ENCODE measurements at regions not wholly inside any gene's neighbourhood (a gene's known extent, or its start where the extent isn't known, plus 50 kb on each side); places are given as distances from the start of the nearest gene placed in this dataset.

- Histone ChIP-seq H3K36me3 (ENCODE audit: control insufficient read depth in 2 of 2, insufficient read depth in 2 of 2, low read length in 1 of 2) (no peaks in the 10 kb centered on the region), H3K79me2 (ENCODE audit: control insufficient read depth, insufficient read depth, low read length) (no peaks in the 10 kb centered on the region), H3K9ac (ENCODE audit: control insufficient read depth, insufficient read depth, low read length) (0 out of 2 replicates have a peak overlapping the region, but pooled peaks have one; percentile 26), H3K27me3 (replicated peaks in 1 of 2; ENCODE audit: control insufficient read depth in 2 of 2, insufficient read depth in 2 of 2, low read length in 1 of 2) (no peaks in the 10 kb centered on the region), H3K4me2 (ENCODE audit: control insufficient read depth, insufficient read depth) (peak overlapping the region; percentile 45), H3K27ac (ENCODE audit: control insufficient read depth, insufficient read depth) (peak overlapping the region; percentile 37), H3K4me3 (no peak overlapping the region), H3K9me3 (replicated peaks; ENCODE audit: control insufficient read depth, insufficient read depth, low read length) (no peaks in the 10 kb centered on the region; the same call in 1 of the 3 replicates), H3K4me1 (ENCODE audit: control insufficient read depth, insufficient read depth, low read length) (peaks cover 17% of the 10 kb centered on the region), H2AFZ (ENCODE audit: control insufficient read depth, low read depth, low read length) (peak overlapping the region; percentile 71), H4K20me1 (ENCODE audit: control insufficient read depth, insufficient read depth) (no peaks in the 10 kb centered on the region)
- ChIA-PET CTCF (interaction anchor here (0.9 to 1.7 kb wide), 14 partner anchors 9 to 298 kb away, joined by 3 to 6 read pairs (median 4); partner anchors contain the start of gene MYLIP), RAD21 (ENCODE audit: unreplicated experiment) (interaction anchor here (0.6 to 4.2 kb wide), 17 partner anchors 35 to 298 kb away, joined by 3 to 18 read pairs (median 5); partner anchors contain the start of gene MYLIP), SMC1A (ENCODE audit: uncharacterized antibody, unreplicated experiment) (interaction anchor here (0.7 to 4.6 kb wide), 29 partner anchors 9 to 298 kb away, joined by 3 to 28 read pairs (median 4); no protein-coding TSS in a partner anchor), POLR2A (interaction anchor here (0.8 to 2.5 kb wide), 9 partner anchors 14 to 147 kb away, joined by 3 to 13 read pairs (median 3); no protein-coding TSS in a partner anchor)
- intact Hi-C loops (cut with micrococcal nuclease; ENCODE audit: unreplicated experiment) (no loop called here), in situ Hi-C loops (cut with MboI) (no loop called here)
- DNase-seq (ENCODE audit: low read depth, low spot score) (peak; percentile 72), FAIRE-seq (peak; percentile 27), ATAC-seq (peak; percentile 94)
- BruUV-seq (replicated peaks): no TSS peak
- WGBS (ENCODE audit: insufficient coverage, insufficient replicate concordance, low lambda C conversion rate, missing lambda C conversion rate): 0% methylated on average over 2 of the region's 2 CpGs
- TF ChIP-seq USF1 (IDR thresholded peaks at IDR 0.05; ENCODE audit: borderline replicate concordance, extremely low read length, insufficient read depth, low read depth, low read length): no peak
- peak; percentile 73 for TF ChIP-seq CREB1 (IDR thresholded peaks at IDR 0.05; ENCODE audit: low read depth)
- no peak for TF ChIP-seq SIN3A (IDR thresholded peaks at IDR 0.05; ENCODE audit: low read depth, low read length)
- no peak for TF ChIP-seq KDM1A (IDR thresholded peaks at IDR 0.05; ENCODE audit: borderline replicate concordance)
- TF ChIP-seq BCL11A (IDR thresholded peaks at IDR 0.05; ENCODE audit: low read depth, low read length): peak; percentile 34; the same call in 1 of the 2 replicates
- TF ChIP-seq RELB (IDR thresholded peaks at IDR 0.05; ENCODE audit: low read depth): peak; percentile 92; the same call in 1 of the 2 replicates
- no peak for TF ChIP-seq HCFC1 (IDR thresholded peaks at IDR 0.05; ENCODE audit: low read length)
- no peak for TF ChIP-seq E4F1 (IDR thresholded peaks at IDR 0.05; ENCODE audit: borderline replicate concordance, partially characterized antibody)
- no peak for TF ChIP-seq POLR2AphosphoS2 (IDR thresholded peaks at IDR 0.05; ENCODE audit: low read depth, low read length)
- TF ChIP-seq CBX3 (IDR thresholded peaks at IDR 0.05; ENCODE audit: borderline replicate concordance, low read depth): no peak
- no peak for TF ChIP-seq PRDM15 (CRISPR knock-in tag; IDR thresholded peaks at IDR 0.05)
- no peak for TF ChIP-seq TBL1XR1 (IDR thresholded peaks at IDR 0.05; ENCODE audit: low read depth, low read length)
- no peak for TF ChIP-seq KAT2A (conservative IDR thresholded peaks at IDR 0.05; ENCODE audit: control insufficient read depth, low read depth, low read length)
- no peak for TF ChIP-seq STAT1 (conservative IDR thresholded peaks at IDR 0.05)
- TF ChIP-seq TARDBP (IDR thresholded peaks at IDR 0.05; ENCODE audit: borderline replicate concordance): no peak
- no peak for TF ChIP-seq MAX (IDR thresholded peaks at IDR 0.05; ENCODE audit: low read depth, low read length)
These were observed 139.5 kb upstream of the MYLIP start for GRCh38 chr6:15989397-15989796.

Data from GM12878 (cell line).